ENCODE measurements at regions not wholly inside any gene's neighbourhood (a gene's known extent, or its start where the extent isn't known, plus 50 kb on each side); places are given as distances from the start of the nearest gene placed in this dataset.

DNA sequence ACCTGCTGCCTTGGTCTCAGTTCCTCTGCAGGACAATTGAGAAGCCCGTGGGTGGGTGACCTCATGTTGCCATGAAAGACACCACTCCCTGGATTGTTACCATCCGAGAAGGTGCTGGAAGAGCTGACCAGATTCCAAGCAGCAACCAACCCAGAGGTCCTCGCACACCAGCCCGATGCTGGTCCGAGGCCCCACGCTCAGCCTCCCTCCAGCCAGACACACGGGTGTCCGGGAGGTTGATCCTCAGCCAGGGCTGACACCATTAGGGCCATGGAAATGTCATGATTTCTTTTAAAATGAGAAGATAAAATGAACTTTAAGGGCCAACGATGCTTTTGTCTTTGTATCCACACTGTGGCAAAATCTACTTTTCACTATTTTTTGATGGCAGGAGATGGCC lies 242.3 kb downstream of the RBFOX3 start:
- H3K9me3 ChIP-seq: no peaks in the 10 kb centered on the region
- H3K4me1 ChIP-seq: no peaks in the 10 kb centered on the region
- no peak overlapping the region for H3K4me3 ChIP-seq
- DNase-seq (ENCODE audit: low spot score in 2 of 2): no peak
- no peaks in the 10 kb centered on the region for H3K36me3 ChIP-seq
- no peak overlapping the region for H3K27ac ChIP-seq
- TF ChIP-seq CTCF (IDR thresholded peaks at IDR 0.05): no peak
- intact Hi-C loops (cut with DNase I): no loop called here
- H3K27me3 ChIP-seq: no peaks in the 10 kb centered on the region

DNA sequence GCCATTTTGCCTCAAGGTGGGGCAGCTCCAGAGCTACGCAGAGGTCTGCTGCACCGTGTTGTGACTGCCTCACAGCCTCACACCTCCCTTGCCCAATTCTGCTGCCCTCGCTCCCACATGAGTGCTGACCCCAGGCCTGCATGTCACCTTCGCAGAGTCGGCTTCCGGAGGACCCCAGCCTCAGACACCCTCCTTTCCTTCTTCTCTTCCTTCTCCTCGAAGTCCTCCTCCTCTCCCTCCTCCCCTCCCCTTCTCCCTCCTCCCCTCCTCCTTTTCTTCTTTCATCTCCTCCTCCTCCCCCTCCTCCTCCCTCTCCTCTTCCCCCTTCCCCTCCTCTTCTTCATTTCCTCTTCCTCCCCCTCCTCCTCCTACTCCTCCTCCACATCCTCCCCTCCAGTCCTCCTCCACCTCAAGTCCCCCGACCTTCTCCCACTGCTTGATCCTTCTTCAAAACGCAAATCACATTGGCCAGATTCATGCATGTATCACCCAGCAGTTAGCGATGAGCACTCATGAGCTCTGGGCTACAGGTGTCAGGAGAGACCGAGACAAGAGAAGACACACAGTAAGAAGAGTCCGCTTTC lies 243.8 kb downstream of the RBFOX3 start:
- intact Hi-C loops (cut with DNase I): no loop called here
- Histone ChIP-seq H3K4me1 (no peaks in the 10 kb centered on the region), H3K27me3 (no peaks in the 10 kb centered on the region), H3K27ac (no peak overlapping the region), H3K4me3 (no peak overlapping the region), H3K36me3 (no peaks in the 10 kb centered on the region), H3K9me3 (no peaks in the 10 kb centered on the region)
- no peak for DNase-seq (ENCODE audit: low spot score in 2 of 2)
- no peak for TF ChIP-seq CTCF (IDR thresholded peaks at IDR 0.05)

- no peak overlapping the region for H3K27ac ChIP-seq
- H3K27me3 ChIP-seq: no peaks in the 10 kb centered on the region
- intact Hi-C loops (cut with DNase I): no loop called here
- H3K4me3 ChIP-seq: no peak overlapping the region
- H3K36me3 ChIP-seq: no peaks in the 10 kb centered on the region
- TF ChIP-seq CTCF (IDR thresholded peaks at IDR 0.05): no peak
- no peak for DNase-seq (ENCODE audit: low spot score in 2 of 2)
- H3K9me3 ChIP-seq: no peaks in the 10 kb centered on the region
- H3K4me1 ChIP-seq: no peaks in the 10 kb centered on the region
Measured at GRCh38 chr17:79365836-79366770, 244.7 kb downstream of the RBFOX3 start.

DNA sequence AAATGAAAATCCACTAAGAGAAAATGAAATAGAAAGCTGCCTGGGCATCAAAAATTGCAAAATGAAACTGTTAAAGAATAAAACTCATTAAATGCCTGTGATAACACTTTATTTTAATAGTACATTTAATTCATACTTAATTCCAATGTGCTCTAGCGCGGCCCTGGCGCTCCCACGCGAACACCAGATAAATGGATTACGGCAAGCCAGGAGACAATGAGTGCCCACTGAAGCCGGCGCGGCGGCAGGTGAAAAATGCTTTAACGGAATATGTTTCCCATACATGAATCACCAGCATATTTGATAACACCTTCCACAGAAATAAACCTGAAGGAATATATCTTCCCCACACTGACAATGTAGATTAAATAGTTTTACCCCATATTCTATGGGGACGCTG lies 245.5 kb downstream of the RBFOX3 start:
- H3K4me1 ChIP-seq: no peaks in the 10 kb centered on the region
- H3K27me3 ChIP-seq: no peaks in the 10 kb centered on the region
- H3K27ac ChIP-seq: no peak overlapping the region
- intact Hi-C loops (cut with DNase I): no loop called here
- no peak for TF ChIP-seq CTCF (IDR thresholded peaks at IDR 0.05)
- no peak overlapping the region for H3K4me3 ChIP-seq
- no peaks in the 10 kb centered on the region for H3K36me3 ChIP-seq
- H3K9me3 ChIP-seq: no peaks in the 10 kb centered on the region
- DNase-seq (ENCODE audit: low spot score in 2 of 2): no peak

DNA sequence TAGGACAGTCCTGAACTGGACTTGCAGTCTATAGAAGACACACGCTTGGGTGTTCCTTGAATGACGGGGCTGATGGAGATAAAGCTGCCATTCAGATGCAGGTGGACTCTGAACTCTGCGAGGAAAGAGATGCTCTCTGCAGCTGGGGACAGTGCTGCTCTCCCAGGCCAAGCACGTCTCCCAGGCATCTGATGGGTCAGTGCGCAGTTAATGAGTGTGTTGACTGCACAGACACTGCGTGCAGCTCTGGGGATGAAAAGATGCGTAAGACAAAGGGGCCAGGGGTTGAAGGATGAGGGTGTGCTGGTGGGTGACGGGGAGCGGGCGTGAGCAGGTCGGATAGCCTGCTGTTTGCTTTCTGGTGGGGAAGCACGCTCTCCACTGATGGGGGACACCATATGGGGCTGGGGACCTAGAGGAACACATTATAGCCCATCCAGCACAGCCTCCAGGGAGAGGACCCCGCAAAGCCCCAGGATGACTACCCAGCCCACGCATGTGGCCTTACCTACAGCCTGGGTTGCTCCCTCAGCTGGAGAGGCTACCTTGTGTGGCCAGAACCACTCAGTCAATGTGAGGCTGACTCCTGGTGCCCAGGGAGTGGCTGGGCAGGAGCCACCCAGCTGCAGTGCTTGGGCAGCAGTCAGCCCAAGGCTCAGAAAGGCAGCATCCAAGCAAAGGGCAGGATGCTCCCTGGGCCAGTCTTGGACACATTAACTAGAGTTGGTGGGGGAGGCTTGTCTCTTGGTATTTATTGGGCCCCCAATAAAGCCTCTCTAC lies 246.3 kb downstream of the RBFOX3 start:
- Histone ChIP-seq H3K27ac (no peak overlapping the region), H3K4me3 (no peak overlapping the region), H3K36me3 (no peaks in the 10 kb centered on the region), H3K27me3 (no peaks in the 10 kb centered on the region), H3K9me3 (no peaks in the 10 kb centered on the region), H3K4me1 (no peaks in the 10 kb centered on the region)
- intact Hi-C loops (cut with DNase I): no loop called here
- TF ChIP-seq CTCF (IDR thresholded peaks at IDR 0.05): no peak
- DNase-seq (ENCODE audit: low spot score in 2 of 2): no peak

Measured in ascending aorta (tissue), 2 donors.